ENCODE measurements at regions not wholly inside any gene's neighbourhood (a gene's known extent, or its start where the extent isn't known, plus 50 kb on each side); places are given as distances from the start of the nearest gene placed in this dataset.

GRCh38 chr20:57959589-57959988 is 249.8 kb upstream of the PMEPA1 start:
- no peak overlapping the region for H3K27ac ChIP-seq (ENCODE audit: low read depth in 1 of 2, low read length in 1 of 2)
- WGBS, 2 donors, result 85 to 91% methylated on average over 4 of the region's 4 CpGs
- ATAC-seq (ENCODE audit: insufficient read depth, low FRiP score), result no peak

GRCh38 chr20:57959018-57959417 is 249.2 kb upstream of the PMEPA1 start:
- Histone ChIP-seq H3K27me3 (ENCODE audit: control insufficient read depth in 3 of 3, insufficient read depth in 3 of 3, low read length in 2 of 3) (no peaks in the 10 kb centered on the region), H3K9ac (ENCODE audit: insufficient read depth in 1 of 2, low read length in 2 of 2) (no peak overlapping the region), H3K4me3 (no peak overlapping the region), H3K9me3 (ENCODE audit: control insufficient read depth in 4 of 4, insufficient read depth in 3 of 4, low read length in 3 of 4) (no peaks in the 10 kb centered on the region), H3K27ac (ENCODE audit: low read depth in 1 of 2, low read length in 1 of 2) (no peak overlapping the region), H3K36me3 (ENCODE audit: control insufficient read depth in 4 of 4, insufficient read depth in 4 of 4, low read length in 4 of 4) (no peaks in the 10 kb centered on the region), H3K4me1 (ENCODE audit: control insufficient read depth in 5 of 5, insufficient read depth in 5 of 5, low read length in 5 of 5) (peaks cover 0 to 6% (median 0%) of the 10 kb centered on the region in 5 donors)
- TF ChIP-seq CTCF (IDR thresholded peaks at IDR 0.05; ENCODE audit: control extremely low read depth, extremely low read depth), result no peak
- 85 to 87% methylated on average over 12 of the region's 12 CpGs for WGBS, 2 donors
- DNase-seq, result no peak
- no peak for ATAC-seq (ENCODE audit: insufficient read depth, low FRiP score)

More at GRCh38 chr20:57959589-57959988, 249.8 kb upstream of the PMEPA1 start:
- Histone ChIP-seq H3K36me3 (ENCODE audit: control insufficient read depth in 4 of 4, insufficient read depth in 4 of 4, low read length in 4 of 4) (no peaks in the 10 kb centered on the region), H3K4me1 (ENCODE audit: control insufficient read depth in 5 of 5, insufficient read depth in 5 of 5, low read length in 5 of 5) (peaks cover 0 to 8% (median 0%) of the 10 kb centered on the region in 5 donors), H3K9ac (ENCODE audit: insufficient read depth in 1 of 2, low read length in 2 of 2) (no peak overlapping the region), H3K9me3 (ENCODE audit: control insufficient read depth in 4 of 4, insufficient read depth in 3 of 4, low read length in 3 of 4) (no peaks in the 10 kb centered on the region), H3K4me3 (no peak overlapping the region), H3K27me3 (ENCODE audit: control insufficient read depth in 3 of 3, insufficient read depth in 3 of 3, low read length in 2 of 3) (no peaks in the 10 kb centered on the region)
- TF ChIP-seq CTCF (IDR thresholded peaks at IDR 0.05; ENCODE audit: control extremely low read depth, extremely low read depth), result no peak
- peak in 1 of 3 donors; percentile 21 for DNase-seq

- no peak overlapping the region for H3K4me3 ChIP-seq
- ATAC-seq (ENCODE audit: insufficient read depth, low FRiP score) (no peak), DNase-seq (no peak)
- H3K27me3 ChIP-seq (ENCODE audit: control insufficient read depth in 3 of 3, insufficient read depth in 3 of 3, low read length in 2 of 3), result no peaks in the 10 kb centered on the region
- H3K9ac ChIP-seq (ENCODE audit: insufficient read depth in 1 of 2, low read length in 2 of 2), result no peak overlapping the region
- H3K36me3 ChIP-seq (ENCODE audit: control insufficient read depth in 4 of 4, insufficient read depth in 4 of 4, low read length in 4 of 4), result no peaks in the 10 kb centered on the region
- no peak for TF ChIP-seq CTCF (IDR thresholded peaks at IDR 0.05; ENCODE audit: control extremely low read depth, extremely low read depth)
- no peak overlapping the region for H3K27ac ChIP-seq (ENCODE audit: low read depth in 1 of 2, low read length in 1 of 2)
- 68 to 71% methylated on average over 3 of the region's 3 CpGs for WGBS, 2 donors
- no peaks in the 10 kb centered on the region for H3K9me3 ChIP-seq (ENCODE audit: control insufficient read depth in 4 of 4, insufficient read depth in 3 of 4, low read length in 3 of 4)
- H3K4me1 ChIP-seq (ENCODE audit: control insufficient read depth in 5 of 5, insufficient read depth in 5 of 5, low read length in 5 of 5), result peaks cover 0 to 2% (median 0%) of the 10 kb centered on the region in 5 donors
Measured at GRCh38 chr20:57958050-57958420, 248.2 kb upstream of the PMEPA1 start.

- peaks cover 0 to 2% (median 0%) of the 10 kb centered on the region in 5 donors for H3K4me1 ChIP-seq (ENCODE audit: control insufficient read depth in 5 of 5, insufficient read depth in 5 of 5, low read length in 5 of 5)
- ATAC-seq (ENCODE audit: insufficient read depth, low FRiP score) (no peak), DNase-seq (no peak)
- no peak overlapping the region for H3K4me3 ChIP-seq
- no peaks in the 10 kb centered on the region for H3K27me3 ChIP-seq (ENCODE audit: control insufficient read depth in 3 of 3, insufficient read depth in 3 of 3, low read length in 2 of 3)
- no peak for TF ChIP-seq CTCF (IDR thresholded peaks at IDR 0.05; ENCODE audit: control extremely low read depth, extremely low read depth)
- H3K36me3 ChIP-seq (ENCODE audit: control insufficient read depth in 4 of 4, insufficient read depth in 4 of 4, low read length in 4 of 4), result no peaks in the 10 kb centered on the region
- 83 to 86% methylated on average over 10 of the region's 10 CpGs for WGBS, 2 donors
- H3K9ac ChIP-seq (ENCODE audit: insufficient read depth in 1 of 2, low read length in 2 of 2), result no peak overlapping the region
- no peak overlapping the region for H3K27ac ChIP-seq (ENCODE audit: low read depth in 1 of 2, low read length in 1 of 2)
- no peaks in the 10 kb centered on the region for H3K9me3 ChIP-seq (ENCODE audit: control insufficient read depth in 4 of 4, insufficient read depth in 3 of 4, low read length in 3 of 4)
Measured at GRCh38 chr20:57957411-57958049, 247.7 kb upstream of the PMEPA1 start.

Data from lung (tissue), 11 donors.